ENCODE measurements at regions not wholly inside any gene's neighbourhood (a gene's known extent, or its start where the extent isn't known, plus 50 kb on each side); places are given as distances from the start of the nearest gene placed in this dataset.

DNA sequence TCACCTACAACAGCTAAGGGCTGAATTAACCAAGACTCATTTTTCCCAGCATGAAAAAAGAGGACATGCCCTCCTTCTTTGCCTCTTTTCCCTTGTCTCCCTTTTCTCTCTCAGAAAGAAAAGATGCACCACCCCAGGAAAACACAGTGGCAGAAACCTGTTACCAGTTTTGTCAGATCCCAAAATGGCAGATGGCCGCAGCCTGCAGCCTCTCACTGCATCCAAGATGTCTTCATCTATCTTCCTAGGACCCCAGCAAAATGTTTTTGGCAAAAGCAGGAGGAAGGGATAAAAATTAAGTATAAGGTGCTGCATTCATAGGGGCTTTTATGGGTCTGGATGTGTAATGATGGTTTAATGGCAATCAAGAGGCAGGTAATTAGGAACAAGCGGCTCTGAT lies 266.6 kb upstream of the NPVF start:
- TF ChIP-seq, protein P1, sequence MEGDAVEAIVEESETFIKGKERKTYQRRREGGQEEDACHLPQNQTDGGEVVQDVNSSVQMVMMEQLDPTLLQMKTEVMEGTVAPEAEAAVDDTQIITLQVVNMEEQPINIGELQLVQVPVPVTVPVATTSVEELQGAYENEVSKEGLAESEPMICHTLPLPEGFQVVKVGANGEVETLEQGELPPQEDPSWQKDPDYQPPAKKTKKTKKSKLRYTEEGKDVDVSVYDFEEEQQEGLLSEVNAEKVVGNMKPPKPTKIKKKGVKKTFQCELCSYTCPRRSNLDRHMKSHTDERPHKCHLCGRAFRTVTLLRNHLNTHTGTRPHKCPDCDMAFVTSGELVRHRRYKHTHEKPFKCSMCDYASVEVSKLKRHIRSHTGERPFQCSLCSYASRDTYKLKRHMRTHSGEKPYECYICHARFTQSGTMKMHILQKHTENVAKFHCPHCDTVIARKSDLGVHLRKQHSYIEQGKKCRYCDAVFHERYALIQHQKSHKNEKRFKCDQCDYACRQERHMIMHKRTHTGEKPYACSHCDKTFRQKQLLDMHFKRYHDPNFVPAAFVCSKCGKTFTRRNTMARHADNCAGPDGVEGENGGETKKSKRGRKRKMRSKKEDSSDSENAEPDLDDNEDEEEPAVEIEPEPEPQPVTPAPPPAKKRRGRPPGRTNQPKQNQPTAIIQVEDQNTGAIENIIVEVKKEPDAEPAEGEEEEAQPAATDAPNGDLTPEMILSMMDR (IDR thresholded peaks at IDR 0.05), result no peak
- TF ChIP-seq POLR2A (IDR thresholded peaks at IDR 0.05), result no peak
